MV-4-11 (cell line): ENCODE measurements at regions not wholly inside any gene's neighbourhood (a gene's known extent, or its start where the extent isn't known, plus 50 kb on each side); places are given as distances from the start of the nearest gene placed in this dataset.
"Not testable (repeated sequence)": the region's sequence is repeated elsewhere in the genome, so short reads cannot be mapped to it uniquely, and the experiment has no call there.

ENCODE experiments used
- DNase-seq: peaks from one replicate; lab custom pipeline; 2025; lab: John Stamatoyannopoulos, UW

GRCh38 chr13:111501596-111502535, 181.4 kb downstream of the TEX29 start:
- not testable (repeated sequence) for DNase-seq

GRCh38 chr13:111502957-111503356, 182.5 kb downstream of the TEX29 start:
- DNase-seq = no peak

GRCh38 chr13:111503376-111503775, 182.9 kb downstream of the TEX29 start:
- no peak for DNase-seq

GRCh38 chr13:111503905-111504695, 183.7 kb downstream of the TEX29 start:
- no peak for DNase-seq

GRCh38 chr13:111505175-111505777, 184.8 kb downstream of the TEX29 start:
- no peak for DNase-seq

GRCh38 chr13:111506125-111506524, 185.7 kb downstream of the TEX29 start:
- DNase-seq = no peak

- DNase-seq = no peak
Measured at GRCh38 chr13:111506621-111507020, 186.2 kb downstream of the TEX29 start.

- no peak for DNase-seq
Measured at GRCh38 chr13:111508164-111508870, 187.9 kb downstream of the TEX29 start.

- DNase-seq = no peak
Measured at GRCh38 chr13:111508902-111509509, 188.6 kb downstream of the TEX29 start.

GRCh38 chr13:111510502-111511218, 190.2 kb downstream of the TEX29 start:
- DNase-seq = no peak

- no peak for DNase-seq
Measured at GRCh38 chr13:111511219-111511732, 190.8 kb downstream of the TEX29 start.

- DNase-seq = no peak
Measured at GRCh38 chr13:111511805-111512504, 191.5 kb downstream of the TEX29 start.

- no peak for DNase-seq
Measured at GRCh38 chr13:111512707-111513106, 192.3 kb downstream of the TEX29 start.

GRCh38 chr13:111513766-111514609, 193.5 kb downstream of the TEX29 start:
- DNase-seq = no peak

GRCh38 chr13:111514610-111515306, 194.3 kb downstream of the TEX29 start:
- no peak for DNase-seq

- no peak for DNase-seq
Measured at GRCh38 chr13:111515307-111515617, 194.8 kb downstream of the TEX29 start.

GRCh38 chr13:111515635-111516034, 195.2 kb downstream of the TEX29 start:
- DNase-seq = no peak
